ENCODE measurements at regions not wholly inside any gene's neighbourhood (a gene's known extent, or its start where the extent isn't known, plus 50 kb on each side); places are given as distances from the start of the nearest gene placed in this dataset.

GRCh38 chr3:72666447-72666755, 181.8 kb downstream of the SHQ1 start:
- TF ChIP-seq, protein P1, sequence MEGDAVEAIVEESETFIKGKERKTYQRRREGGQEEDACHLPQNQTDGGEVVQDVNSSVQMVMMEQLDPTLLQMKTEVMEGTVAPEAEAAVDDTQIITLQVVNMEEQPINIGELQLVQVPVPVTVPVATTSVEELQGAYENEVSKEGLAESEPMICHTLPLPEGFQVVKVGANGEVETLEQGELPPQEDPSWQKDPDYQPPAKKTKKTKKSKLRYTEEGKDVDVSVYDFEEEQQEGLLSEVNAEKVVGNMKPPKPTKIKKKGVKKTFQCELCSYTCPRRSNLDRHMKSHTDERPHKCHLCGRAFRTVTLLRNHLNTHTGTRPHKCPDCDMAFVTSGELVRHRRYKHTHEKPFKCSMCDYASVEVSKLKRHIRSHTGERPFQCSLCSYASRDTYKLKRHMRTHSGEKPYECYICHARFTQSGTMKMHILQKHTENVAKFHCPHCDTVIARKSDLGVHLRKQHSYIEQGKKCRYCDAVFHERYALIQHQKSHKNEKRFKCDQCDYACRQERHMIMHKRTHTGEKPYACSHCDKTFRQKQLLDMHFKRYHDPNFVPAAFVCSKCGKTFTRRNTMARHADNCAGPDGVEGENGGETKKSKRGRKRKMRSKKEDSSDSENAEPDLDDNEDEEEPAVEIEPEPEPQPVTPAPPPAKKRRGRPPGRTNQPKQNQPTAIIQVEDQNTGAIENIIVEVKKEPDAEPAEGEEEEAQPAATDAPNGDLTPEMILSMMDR (IDR thresholded peaks at IDR 0.05; ENCODE audit: low read depth, low read length) = no peak
- no peak for TF ChIP-seq POLR2A (IDR thresholded peaks at IDR 0.05; ENCODE audit: extremely low read depth, insufficient read length)
- TF ChIP-seq MAX (IDR thresholded peaks at IDR 0.05; ENCODE audit: low read depth, low read length) = no peak
- no peak for TF ChIP-seq MYC (IDR thresholded peaks at IDR 0.05; ENCODE audit: low read depth, low read length)
